ENCODE measurements at regions not wholly inside any gene's neighbourhood (a gene's known extent, or its start where the extent isn't known, plus 50 kb on each side); places are given as distances from the start of the nearest gene placed in this dataset.

GRCh38 chr9:31372799-31373587 is 1011.5 kb upstream of the ACO1 start:
- no peaks in the 10 kb centered on the region; a peak in 1 of 4 replicates for H3K9me3 ChIP-seq (ENCODE audit: insufficient read depth in 2 of 2, low read depth in 1 of 2, low read length in 1 of 2)
- H2BK15ac ChIP-seq (ENCODE audit: low read length): no peak overlapping the region
- WGBS, 2 experiments (ENCODE audit: extremely low coverage in 1 of 2, insufficient coverage in 1 of 2, insufficient read length in 1 of 2, insufficient replicate concordance in 2 of 2, low coverage in 1 of 2, low lambda C conversion rate in 2 of 2, missing lambda C conversion rate in 1 of 2): 94% methylated on average over 7 of the region's 7 CpGs; no CpG with 5 or more reads in 1 of the 2 experiments
- FAIRE-seq: no peak
- H3K14ac ChIP-seq (ENCODE audit: insufficient read length): no peak overlapping the region
- H3K4me3 ChIP-seq (ENCODE audit: extremely low read depth in 1 of 4, insufficient read depth in 2 of 4, low read depth in 3 of 4, low read length in 4 of 4): no peak overlapping the region
- H3K4ac ChIP-seq (replicated peaks; ENCODE audit: insufficient read length, low read depth, low read length): no peak overlapping the region
- no peaks in the 10 kb centered on the region for H4K20me1 ChIP-seq (replicated peaks in 1 of 2; ENCODE audit: control insufficient read depth in 1 of 2, insufficient read depth in 2 of 2, low read length in 2 of 2)
- no peak overlapping the region for H2BK120ac ChIP-seq (replicated peaks; ENCODE audit: low read depth, low read length)
- H4K91ac ChIP-seq (replicated peaks; ENCODE audit: insufficient read length, low read length): no peak overlapping the region
- no peak overlapping the region for H3K4me2 ChIP-seq (ENCODE audit: insufficient read depth in 1 of 2, low read depth in 2 of 2, low read length in 2 of 2)
- no peak overlapping the region for H4K5ac ChIP-seq (ENCODE audit: insufficient read length, low read depth, low read length)
- H4K8ac ChIP-seq (ENCODE audit: extremely low read depth, insufficient read depth, low read length): no peak overlapping the region
- no peaks in the 10 kb centered on the region for H3K79me1 ChIP-seq (ENCODE audit: low read depth, low read length)
- H3K36me3 ChIP-seq (ENCODE audit: control insufficient read depth in 2 of 4, insufficient read depth in 4 of 4, low read length in 3 of 4): no peaks in the 10 kb centered on the region; a peak in 1 of 8 replicates
- H2AFZ ChIP-seq (ENCODE audit: low read length): no peak overlapping the region
- no peak overlapping the region for H3K27ac ChIP-seq (ENCODE audit: low read depth, low read length)
- no peak overlapping the region for H3K18ac ChIP-seq (ENCODE audit: extremely low read depth, low read length)
- H2BK5ac ChIP-seq (ENCODE audit: low read depth, low read length): no peak overlapping the region
- H3K56ac ChIP-seq (replicated peaks; ENCODE audit: insufficient read length, low read depth, low read length): no peak overlapping the region
- no peaks in the 10 kb centered on the region for H3K27me3 ChIP-seq (replicated peaks in 1 of 4; ENCODE audit: control insufficient read depth in 3 of 4, extremely low read depth in 1 of 4, insufficient read depth in 3 of 4, low read length in 3 of 4)
- H3K23ac ChIP-seq (ENCODE audit: insufficient read length): no peak overlapping the region
- no peak overlapping the region for H2BK20ac ChIP-seq (ENCODE audit: low read length)
- no peak overlapping the region for H3K9ac ChIP-seq (replicated peaks in 1 of 4; ENCODE audit: extremely low read depth in 1 of 4, low read depth in 3 of 4, low read length in 3 of 4)
- no peaks in the 10 kb centered on the region; the same call in 1 of the 2 replicates for H3K23me2 ChIP-seq (ENCODE audit: low read depth, low read length)
- CTCF ChIA-PET (ENCODE audit: partially characterized antibody): no interaction called here
- no peaks in the 10 kb centered on the region for H3K79me2 ChIP-seq (ENCODE audit: control insufficient read depth in 1 of 2, insufficient read depth in 2 of 2, low read length in 2 of 2)
- H3K4me1 ChIP-seq (replicated peaks in 1 of 4; ENCODE audit: control insufficient read depth in 3 of 4, insufficient read depth in 4 of 4, low read length in 3 of 4): no peaks in the 10 kb centered on the region
- H2AK5ac ChIP-seq (ENCODE audit: low read depth, low read length): no peak overlapping the region
- POLR2A ChIA-PET (ENCODE audit: partially characterized antibody): no interaction called here
- no peak for DNase-seq (ENCODE audit: low read depth in 1 of 2, low spot score in 2 of 2)
- no peak overlapping the region for H2BK12ac ChIP-seq (ENCODE audit: low read depth, low read length)
- TF ChIP-seq MAFK (IDR thresholded peaks at IDR 0.05; ENCODE audit: low read depth, low read length): no peak
- no peak for TF ChIP-seq POLR2A (IDR thresholded peaks at IDR 0.05; ENCODE audit: control extremely low read depth in 1 of 2, low read depth in 2 of 2, low read length in 2 of 2)
- TF ChIP-seq, protein P1, sequence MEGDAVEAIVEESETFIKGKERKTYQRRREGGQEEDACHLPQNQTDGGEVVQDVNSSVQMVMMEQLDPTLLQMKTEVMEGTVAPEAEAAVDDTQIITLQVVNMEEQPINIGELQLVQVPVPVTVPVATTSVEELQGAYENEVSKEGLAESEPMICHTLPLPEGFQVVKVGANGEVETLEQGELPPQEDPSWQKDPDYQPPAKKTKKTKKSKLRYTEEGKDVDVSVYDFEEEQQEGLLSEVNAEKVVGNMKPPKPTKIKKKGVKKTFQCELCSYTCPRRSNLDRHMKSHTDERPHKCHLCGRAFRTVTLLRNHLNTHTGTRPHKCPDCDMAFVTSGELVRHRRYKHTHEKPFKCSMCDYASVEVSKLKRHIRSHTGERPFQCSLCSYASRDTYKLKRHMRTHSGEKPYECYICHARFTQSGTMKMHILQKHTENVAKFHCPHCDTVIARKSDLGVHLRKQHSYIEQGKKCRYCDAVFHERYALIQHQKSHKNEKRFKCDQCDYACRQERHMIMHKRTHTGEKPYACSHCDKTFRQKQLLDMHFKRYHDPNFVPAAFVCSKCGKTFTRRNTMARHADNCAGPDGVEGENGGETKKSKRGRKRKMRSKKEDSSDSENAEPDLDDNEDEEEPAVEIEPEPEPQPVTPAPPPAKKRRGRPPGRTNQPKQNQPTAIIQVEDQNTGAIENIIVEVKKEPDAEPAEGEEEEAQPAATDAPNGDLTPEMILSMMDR (IDR thresholded peaks at IDR 0.05; ENCODE audit: control extremely low read depth in 1 of 3, insufficient read depth in 1 of 3, low read depth in 1 of 3, low read length in 3 of 3): no peak
